ENCODE measurements at regions not wholly inside any gene's neighbourhood (a gene's known extent, or its start where the extent isn't known, plus 50 kb on each side); places are given as distances from the start of the nearest gene placed in this dataset.
"Not testable (repeated sequence)": the region's sequence is repeated elsewhere in the genome, so short reads cannot be mapped to it uniquely, and the experiment has no call there.

DNA sequence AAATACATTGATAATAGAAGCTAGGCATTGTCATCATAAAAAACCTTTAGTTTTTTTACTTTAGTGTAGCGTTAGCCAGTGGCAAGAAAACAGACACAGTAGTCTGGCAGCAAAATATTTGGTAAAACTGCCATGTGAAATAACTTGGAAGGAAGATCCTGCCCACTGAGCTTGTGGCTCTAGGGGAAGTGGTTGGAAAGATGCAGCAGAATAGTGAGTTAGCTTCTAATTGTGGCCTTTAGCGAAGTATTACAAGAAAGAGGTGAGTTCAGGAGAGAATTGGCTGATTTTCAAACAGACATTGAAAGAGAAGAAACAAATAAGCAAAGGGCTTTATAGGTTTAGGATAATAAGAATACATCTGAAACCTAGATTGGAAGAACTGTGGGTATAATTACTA, 1887.8 kb upstream of the CELF4 start:
- DNase-seq (ENCODE audit: low spot score in 2 of 2), result no peak
- Histone ChIP-seq H3K27me3 (no peaks in the 10 kb centered on the region), H3K27ac (peak overlapping the region in 2 of 4 donors; percentile 4 to 25), H3K4me3 (no peak overlapping the region), H3K4me1 (peaks cover 0 to 28% (median 8%) of the 10 kb centered on the region in 4 donors), H3K36me3 (no peaks in the 10 kb centered on the region), H3K9me3 (no peaks in the 10 kb centered on the region)
- WGBS, 2 donors, result 51 to 58% methylated on average over 2 of the region's 2 CpGs
- TF ChIP-seq EP300 (IDR thresholded peaks at IDR 0.05), result no peak
- TF ChIP-seq, protein P1, sequence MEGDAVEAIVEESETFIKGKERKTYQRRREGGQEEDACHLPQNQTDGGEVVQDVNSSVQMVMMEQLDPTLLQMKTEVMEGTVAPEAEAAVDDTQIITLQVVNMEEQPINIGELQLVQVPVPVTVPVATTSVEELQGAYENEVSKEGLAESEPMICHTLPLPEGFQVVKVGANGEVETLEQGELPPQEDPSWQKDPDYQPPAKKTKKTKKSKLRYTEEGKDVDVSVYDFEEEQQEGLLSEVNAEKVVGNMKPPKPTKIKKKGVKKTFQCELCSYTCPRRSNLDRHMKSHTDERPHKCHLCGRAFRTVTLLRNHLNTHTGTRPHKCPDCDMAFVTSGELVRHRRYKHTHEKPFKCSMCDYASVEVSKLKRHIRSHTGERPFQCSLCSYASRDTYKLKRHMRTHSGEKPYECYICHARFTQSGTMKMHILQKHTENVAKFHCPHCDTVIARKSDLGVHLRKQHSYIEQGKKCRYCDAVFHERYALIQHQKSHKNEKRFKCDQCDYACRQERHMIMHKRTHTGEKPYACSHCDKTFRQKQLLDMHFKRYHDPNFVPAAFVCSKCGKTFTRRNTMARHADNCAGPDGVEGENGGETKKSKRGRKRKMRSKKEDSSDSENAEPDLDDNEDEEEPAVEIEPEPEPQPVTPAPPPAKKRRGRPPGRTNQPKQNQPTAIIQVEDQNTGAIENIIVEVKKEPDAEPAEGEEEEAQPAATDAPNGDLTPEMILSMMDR (IDR thresholded peaks at IDR 0.05), result no peak
- TF ChIP-seq POLR2A (IDR thresholded peaks at IDR 0.05), result no peak

DNA sequence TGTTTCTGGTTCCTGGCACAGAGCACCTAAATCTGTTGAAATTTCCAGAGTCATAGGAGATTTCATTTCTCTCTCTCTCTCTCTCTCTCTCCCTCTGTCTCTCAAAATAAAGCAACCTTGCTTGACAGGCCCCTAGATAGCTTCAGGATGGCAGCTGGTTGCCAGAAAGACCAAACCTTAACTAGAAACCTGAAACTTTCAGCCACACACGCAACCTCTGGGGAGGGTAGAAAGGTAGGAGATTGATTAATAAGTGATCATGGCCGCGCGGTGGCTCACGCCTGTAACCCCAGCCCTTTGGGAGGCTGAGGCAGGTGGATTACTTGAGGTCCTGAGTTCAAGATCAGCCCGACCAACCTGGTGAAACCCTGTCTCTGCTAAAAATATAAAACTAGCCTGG, 1885.4 kb upstream of the CELF4 start:
- peaks cover 0 to 28% (median 8%) of the 10 kb centered on the region in 4 donors for H3K4me1 ChIP-seq
- DNase-seq (ENCODE audit: low spot score in 2 of 2), result no peak
- H3K27me3 ChIP-seq, result no peaks in the 10 kb centered on the region
- no peak overlapping the region for H3K27ac ChIP-seq
- TF ChIP-seq, protein P1 (IDR thresholded peaks at IDR 0.05), result no peak
- TF ChIP-seq EP300 (IDR thresholded peaks at IDR 0.05) (no peak), POLR2A (IDR thresholded peaks at IDR 0.05) (no peak)
- H3K9me3 ChIP-seq, result no peaks in the 10 kb centered on the region
- H3K4me3 ChIP-seq, result no peak overlapping the region
- no peaks in the 10 kb centered on the region for H3K36me3 ChIP-seq
- WGBS, 2 donors, result 93 to 98% methylated on average over 6 of the region's 6 CpGs

DNA sequence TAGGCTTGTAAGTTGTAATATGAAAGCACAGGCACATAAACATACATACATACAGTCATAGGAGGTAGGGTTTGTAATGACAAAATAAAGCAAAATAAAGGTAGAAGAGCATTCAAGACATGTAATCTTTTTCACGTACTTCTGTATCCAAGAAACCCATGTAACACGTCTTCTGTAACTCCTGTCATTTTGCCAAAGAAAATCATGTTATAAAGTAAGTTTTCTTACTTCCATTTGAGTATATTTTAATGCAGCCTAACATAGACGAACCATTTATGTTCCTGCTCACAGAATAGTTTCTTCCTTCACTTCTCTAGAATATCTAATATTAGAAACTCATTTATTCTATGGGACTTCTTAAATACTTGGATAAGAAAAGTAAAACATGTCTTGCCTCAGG, 1884.0 kb upstream of the CELF4 start:
- TF ChIP-seq, protein P1 (IDR thresholded peaks at IDR 0.05), result no peak
- no peak for TF ChIP-seq EP300 (IDR thresholded peaks at IDR 0.05)
- no peak for TF ChIP-seq POLR2A (IDR thresholded peaks at IDR 0.05)
- Histone ChIP-seq H3K9me3 (no peaks in the 10 kb centered on the region), H3K4me3 (no peak overlapping the region), H3K27me3 (no peaks in the 10 kb centered on the region), H3K4me1 (peaks cover 0 to 14% (median 5%) of the 10 kb centered on the region in 4 donors), H3K36me3 (no peaks in the 10 kb centered on the region), H3K27ac (no peak overlapping the region)
- WGBS, 2 donors, result 60 to 66% methylated on average over 3 of the region's 3 CpGs
- DNase-seq (ENCODE audit: low spot score in 2 of 2), result no peak

DNA sequence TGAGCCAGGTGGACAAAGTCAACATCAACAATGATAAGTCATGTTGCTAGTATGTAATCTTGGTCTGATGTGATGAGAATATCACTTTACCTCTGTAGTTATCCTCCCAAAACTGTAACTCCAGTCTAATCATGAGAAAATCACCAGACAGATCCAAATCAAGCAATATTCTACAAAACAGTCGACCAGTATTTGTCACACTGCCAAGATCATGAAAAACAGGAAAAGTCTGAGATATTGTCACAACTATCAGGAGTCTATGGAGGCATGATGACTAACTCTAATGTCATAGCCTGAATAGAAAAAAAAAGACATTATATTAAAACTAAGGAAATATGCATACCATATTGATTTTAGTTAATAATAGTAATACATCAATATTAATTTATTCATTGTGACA, 1883.3 kb upstream of the CELF4 start:
- Histone ChIP-seq H3K4me3 (no peak overlapping the region), H3K36me3 (no peaks in the 10 kb centered on the region), H3K4me1 (peaks cover 0 to 9% (median 4%) of the 10 kb centered on the region in 4 donors), H3K27ac (no peak overlapping the region), H3K27me3 (no peaks in the 10 kb centered on the region), H3K9me3 (no peaks in the 10 kb centered on the region)
- DNase-seq (ENCODE audit: low spot score in 2 of 2), result no peak
- TF ChIP-seq POLR2A (IDR thresholded peaks at IDR 0.05), result no peak
- TF ChIP-seq, protein P1 (IDR thresholded peaks at IDR 0.05), result no peak
- no peak for TF ChIP-seq EP300 (IDR thresholded peaks at IDR 0.05)
- WGBS, 2 donors, result 25 to 33% methylated on average over 1 of the region's 1 CpG

DNA sequence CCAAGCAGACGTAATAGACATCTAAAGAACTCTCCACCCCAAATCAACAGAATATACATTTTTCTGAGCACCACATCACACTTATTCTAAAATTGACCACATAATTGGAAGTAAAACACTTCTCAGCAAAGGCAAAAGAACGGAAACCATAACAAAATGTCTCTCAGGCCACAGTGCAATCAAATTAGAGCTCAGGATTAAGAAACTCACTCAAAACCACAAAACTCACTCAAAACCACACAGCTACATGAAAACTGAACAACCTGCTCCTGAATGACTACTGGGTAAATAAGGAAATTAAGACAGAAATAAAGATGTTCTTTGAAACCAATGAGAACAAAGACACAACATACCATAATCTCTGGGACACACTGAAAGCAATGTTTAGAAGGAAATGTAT, 1879.4 kb upstream of the CELF4 start:
- H3K9me3 ChIP-seq; H3K4me1 ChIP-seq; H3K4me3 ChIP-seq; H3K27me3 ChIP-seq; H3K27ac ChIP-seq; H3K36me3 ChIP-seq; DNase-seq (ENCODE audit: low spot score in 2 of 2): not testable (repeated sequence)
- 90% methylated on average over 2 of the region's 2 CpGs for WGBS, 2 donors

DNA sequence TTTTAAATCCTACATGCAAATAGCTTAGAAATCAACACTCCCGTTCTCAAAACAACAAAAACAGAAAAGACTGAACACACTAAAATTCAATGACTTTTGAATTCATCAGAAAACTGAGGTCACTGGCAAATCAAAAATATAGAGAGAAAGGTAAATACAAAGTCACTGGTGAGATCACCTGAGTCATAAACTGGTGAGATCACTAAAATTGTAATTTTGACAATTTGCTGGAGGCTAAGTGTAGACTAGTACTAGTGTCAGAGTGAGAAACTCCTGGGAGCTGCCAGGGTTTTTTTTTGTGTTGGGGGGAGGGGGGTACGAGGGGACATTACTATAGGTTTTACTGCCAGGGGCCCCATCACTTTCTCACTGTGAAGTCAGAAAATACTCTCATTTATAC, 1876.0 kb upstream of the CELF4 start:
- Histone ChIP-seq H3K27ac (no peak overlapping the region), H3K9me3 (no peaks in the 10 kb centered on the region), H3K4me1 (no peaks in the 10 kb centered on the region), H3K4me3 (no peak overlapping the region), H3K27me3 (no peaks in the 10 kb centered on the region), H3K36me3 (no peaks in the 10 kb centered on the region)
- WGBS, 2 donors, result 62 to 68% methylated on average over 2 of the region's 2 CpGs
- DNase-seq (ENCODE audit: low spot score in 2 of 2), result no peak
- TF ChIP-seq EP300 (IDR thresholded peaks at IDR 0.05), result no peak
- TF ChIP-seq POLR2A (IDR thresholded peaks at IDR 0.05), result no peak
- TF ChIP-seq, protein P1 (IDR thresholded peaks at IDR 0.05), result no peak
